HCT116 (cell line): ENCODE measurements at regions not wholly inside any gene's neighbourhood (a gene's known extent, or its start where the extent isn't known, plus 50 kb on each side); places are given as distances from the start of the nearest gene placed in this dataset.

ENCODE experiments used
- ATAC-seq: fragments of 200-7000 bp; cut with Tn5 transposase; 2 replicates; pipeline ENCODE4 v1.9.1; 2020; ENCODE audit warnings: mild to moderate bottlenecking, moderate library complexity
- BruUV-seq: library from RNA; stranded (reverse); fragments of 400-500 nt; replicated peaks from 2 replicates; lab custom pipeline; 2021; lab: Mats Ljungman, UMichigan
- CTCF ChIA-PET: fragments of 300-600 bp; sonication (Branson Sonifier 250); formaldehyde crosslinking; loops from one replicate; lab custom pipeline; 2021; ENCODE audit warnings: antibody characterized with exemption; lab: Charles Lee
- POLR2A ChIA-PET: fragments of 300-600, 350-600 bp; sonication (Branson Sonifier 250); formaldehyde crosslinking; loops from one replicate; lab custom pipeline; 2021; ENCODE audit warnings: antibody characterized with exemption; lab: Charles Lee
- RAD21 ChIA-PET, 2 experiments: fragments of 300-600 bp; sonication (Branson Sonifier 250); formaldehyde crosslinking; loops; one replicate each; lab custom pipeline; 2023; ENCODE audit warnings: low total read pairs in 2 of 2; ENCODE audit not compliant: uncharacterized antibody in 2 of 2, unreplicated experiment in 2 of 2, low non-redundant PET in 1 of 2; lab: Charles Lee
- DNase-seq: peaks from one replicate; pipeline ENCODE4 v3.0.0-alpha.2; 2010; ENCODE audit warnings: low read depth, low spot score
- H2AFZ ChIP-seq: fragments of 200-600 bp; shearing (Covaris generic), sonication (generic); 2 replicates; pipeline ENCODE4 v1.6.1; 2017; ENCODE audit warnings: low read depth, mixed run types, mixed read lengths, antibody characterized with exemption, low read length; ENCODE audit not compliant: poor library complexity, severe bottlenecking
- H3K27ac ChIP-seq: 2 replicates; pipeline ENCODE4 v1.5.1; 2012; ENCODE audit warnings: low read depth, low read length
- H3K27me3 ChIP-seq: fragments of 200-600 bp; sonication (generic); 2 replicates; pipeline ENCODE4 v1.6.1; 2016; ENCODE audit warnings: mixed run types, low read length, mixed read lengths; ENCODE audit not compliant: insufficient read depth
- H3K36me3 ChIP-seq, 2 experiments: fragments of 200-500 bp in 1 of 2; fragments of 200-600 bp in 1 of 2; sonication (Bioruptor generic) in 1 of 2; sonication (generic) in 1 of 2; 2 replicates each; pipeline versions ENCODE4 v1.5.1 to v1.6.1; 2014 to 2016; ENCODE audit warnings: low read length in 2 of 2, inconsistent platforms in 1 of 2, mixed read lengths in 1 of 2, mixed run types in 1 of 2; ENCODE audit not compliant: insufficient read depth in 2 of 2, control insufficient read depth in 1 of 2
- H3K4me1 ChIP-seq, 2 experiments: fragments of 200-600 bp in 1 of 2; sonication (generic) in 1 of 2; 2 replicates each; pipeline versions ENCODE4 v1.5.1 to v1.6.1; 2012 to 2017; ENCODE audit warnings: low read length in 2 of 2, inconsistent platforms in 1 of 2, mild to moderate bottlenecking in 1 of 2, mixed read lengths in 1 of 2, mixed run types in 1 of 2, moderate library complexity in 1 of 2; ENCODE audit not compliant: insufficient read depth in 2 of 2, control insufficient read depth in 1 of 2
- H3K4me2 ChIP-seq: fragments of 200-600 bp; sonication (generic); 2 replicates; pipeline ENCODE4 v1.6.1; 2017; ENCODE audit warnings: mixed run types, low read length, mixed read lengths
- H3K4me3 ChIP-seq, 2 experiments: fragments of 200-600 bp in 1 of 2; sonication (generic) in 1 of 2; replicated peaks in 1 of 2; 2 replicates each; pipeline ENCODE4 v1.5.1; 2011 to 2016; ENCODE audit warnings: low read length in 2 of 2, control low read depth in 1 of 2, low read depth in 1 of 2, mild to moderate bottlenecking in 1 of 2, mixed read lengths in 1 of 2, mixed run types in 1 of 2
- H3K79me2 ChIP-seq: fragments of 200-600 bp; sonication (generic); 2 replicates; pipeline ENCODE4 v1.6.1; 2017; ENCODE audit warnings: mild to moderate bottlenecking, mixed run types, low read length, moderate library complexity, mixed read lengths; ENCODE audit not compliant: insufficient read depth
- H3K9ac ChIP-seq: fragments of 200-600 bp; sonication (generic); 2 replicates; pipeline ENCODE4 v1.6.1; 2016; ENCODE audit warnings: low read length, mixed read lengths
- H3K9me2 ChIP-seq: fragments of 200-600 bp; sonication (generic), shearing (Covaris generic); 2 replicates; pipeline ENCODE4 v1.6.1; 2017; ENCODE audit warnings: mixed run types, mild to moderate bottlenecking, moderate library complexity; ENCODE audit not compliant: insufficient read depth
- H3K9me3 ChIP-seq, 2 experiments: fragments of 200-500 bp in 1 of 2; fragments of 200-600 bp in 1 of 2; sonication (Bioruptor generic) in 1 of 2; sonication (generic) in 1 of 2; 2 replicates each; pipeline ENCODE4 v1.6.1; 2014 to 2017; ENCODE audit warnings: low read length in 2 of 2, mixed read lengths in 2 of 2, inconsistent platforms in 1 of 2, low read depth in 1 of 2, mild to moderate bottlenecking in 1 of 2, mixed run types in 1 of 2, moderate library complexity in 1 of 2; ENCODE audit not compliant: control insufficient read depth in 1 of 2, insufficient read depth in 1 of 2
- H4K20me1 ChIP-seq: fragments of 200-600 bp; sonication (generic), shearing (Covaris generic); 2 replicates; pipeline ENCODE4 v1.6.1; 2017; ENCODE audit warnings: mixed run types, mild to moderate bottlenecking, moderate library complexity; ENCODE audit not compliant: insufficient read depth
- CEBPB ChIP-seq: IDR thresholded peaks from 2 replicates; pipeline ENCODE4 v1.6.1; 2012; ENCODE audit warnings: low read depth
- ELF1 ChIP-seq: IDR thresholded peaks from 2 replicates; pipeline ENCODE4 v1.6.1; 2012; ENCODE audit warnings: low read depth, borderline replicate concordance
- EZH2 ChIP-seq: fragments of 200-600 bp; sonication (generic); IDR thresholded peaks from 2 replicates; pipeline ENCODE4 v1.6.1; 2017; ENCODE audit warnings: antibody characterized with exemption, mixed run types
- FOSL1 ChIP-seq: IDR thresholded peaks from 2 replicates; pipeline ENCODE4 v1.6.1; 2012; ENCODE audit warnings: low read depth
- POLR2A ChIP-seq: IDR thresholded peaks from 2 replicates; pipeline ENCODE4 v1.7.0; 2011; ENCODE audit warnings: borderline replicate concordance; ENCODE audit not compliant: insufficient read depth, insufficient read length; ENCODE audit errors: extremely low read depth
- POLR2AphosphoS5 ChIP-seq: IDR thresholded peaks from 2 replicates; pipeline ENCODE4 v1.6.1; 2011; ENCODE audit warnings: mild to moderate bottlenecking, low read depth, low read length, moderate library complexity
- RAD21 ChIP-seq: IDR thresholded peaks from 2 replicates; pipeline ENCODE4 v1.6.1; 2012; ENCODE audit warnings: low read depth, mild to moderate bottlenecking
- SP1 ChIP-seq: IDR thresholded peaks from 2 replicates; pipeline ENCODE4 v1.6.1; 2012; ENCODE audit warnings: low read depth
- SRF ChIP-seq: IDR thresholded peaks from 2 replicates; pipeline ENCODE4 v1.6.1; 2012; ENCODE audit warnings: low read depth
- TCF7L2 ChIP-seq: IDR thresholded peaks from 2 replicates; pipeline ENCODE4 v1.7.0; 2011; ENCODE audit warnings: borderline replicate concordance, inconsistent platforms; ENCODE audit not compliant: insufficient read depth, insufficient read length; ENCODE audit errors: extremely low read depth
- ZNF274 ChIP-seq: fragments of 200-500 bp; sonication (Bioruptor generic); IDR thresholded peaks from 2 replicates; pipeline ENCODE4 v1.6.1; 2014; ENCODE audit warnings: mild to moderate bottlenecking, low read depth, low read length, inconsistent platforms
- intact Hi-C: fragments of 100-400 bp; cut with micrococcal nuclease; formaldehyde crosslinking; loops from 2 replicates; pipeline ENCODE4 v1.10.0; 2022
- TF ChIP-seq, protein P1 (sequence below): IDR thresholded peaks from 2 replicates; pipeline ENCODE4 v1.6.1; 2012; ENCODE audit warnings: low read depth
- TF ChIP-seq, protein P2 (sequence below), 3 experiments: fragments of 200-600 bp in 1 of 3; sonication (generic) in 1 of 3; IDR thresholded peaks in 2 of 3; conservative IDR thresholded peaks in 1 of 3; 2 replicates each; pipeline ENCODE4 v1.5.1; 2012 to 2017; ENCODE audit warnings: low read depth in 2 of 3, low read length in 2 of 3, antibody characterized with exemption in 1 of 3, borderline replicate concordance in 1 of 3, control low read depth in 1 of 3, mild to moderate bottlenecking in 1 of 3, mixed read lengths in 1 of 3, mixed run types in 1 of 3, moderate library complexity in 1 of 3; ENCODE audit not compliant: insufficient read depth in 1 of 3

DNA sequence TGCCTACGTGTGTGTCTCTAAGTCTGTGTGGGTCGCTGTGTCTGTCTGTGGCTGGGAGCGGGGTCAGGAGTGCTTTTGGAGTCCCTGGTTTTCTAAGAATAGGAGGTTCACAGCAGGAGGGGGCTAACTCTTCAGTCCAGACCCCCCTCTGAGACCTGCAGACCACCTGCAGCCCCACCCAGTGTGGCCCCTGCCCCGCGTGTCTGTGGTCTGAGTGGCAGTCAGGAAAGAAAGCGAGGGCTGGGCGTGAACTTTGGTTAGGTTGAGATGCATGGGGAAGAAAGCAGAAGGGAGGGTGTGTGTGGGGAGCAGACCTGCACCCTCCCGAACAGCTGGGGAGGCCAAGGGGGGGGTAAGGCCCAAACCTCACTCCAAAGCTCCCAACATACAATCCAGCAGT, 144.9 kb upstream of the TPM1 start:
- H3K36me3 ChIP-seq: no peaks in the 10 kb centered on the region
- no TSS peak for BruUV-seq

More for the DNA sequence above, 144.9 kb upstream of the TPM1 start:
- RAD21 ChIA-PET: no interaction called here
- no peaks in the 10 kb centered on the region for H3K27me3 ChIP-seq
- no peaks in the 10 kb centered on the region for H3K79me2 ChIP-seq
- peak overlapping the region; percentile 34 for H3K9ac ChIP-seq
- peak overlapping the region; percentile 63 for H3K4me2 ChIP-seq
- H3K27ac ChIP-seq: peak overlapping the region; percentile 33; the same call in 1 of the 2 replicates
- peak overlapping the region in 1 of 2 experiments; percentile 38; a peak in 2 of 4 replicates for H3K4me3 ChIP-seq
- POLR2A ChIA-PET: no interaction called here
- H3K9me3 ChIP-seq: no peaks in the 10 kb centered on the region
- peak overlapping the region; percentile 26 for H2AFZ ChIP-seq
- DNase-seq: no peak
- H3K9me2 ChIP-seq: no peaks in the 10 kb centered on the region
- TF ChIP-seq CEBPB (no peak), ZNF274 (no peak), RAD21 (no peak), FOSL1 (no peak), TCF7L2 (no peak), POLR2AphosphoS5 (no peak), SRF (no peak), POLR2A (no peak), EZH2 (no peak), SP1 (no peak), ELF1 (no peak)
- TF ChIP-seq, protein P1, sequence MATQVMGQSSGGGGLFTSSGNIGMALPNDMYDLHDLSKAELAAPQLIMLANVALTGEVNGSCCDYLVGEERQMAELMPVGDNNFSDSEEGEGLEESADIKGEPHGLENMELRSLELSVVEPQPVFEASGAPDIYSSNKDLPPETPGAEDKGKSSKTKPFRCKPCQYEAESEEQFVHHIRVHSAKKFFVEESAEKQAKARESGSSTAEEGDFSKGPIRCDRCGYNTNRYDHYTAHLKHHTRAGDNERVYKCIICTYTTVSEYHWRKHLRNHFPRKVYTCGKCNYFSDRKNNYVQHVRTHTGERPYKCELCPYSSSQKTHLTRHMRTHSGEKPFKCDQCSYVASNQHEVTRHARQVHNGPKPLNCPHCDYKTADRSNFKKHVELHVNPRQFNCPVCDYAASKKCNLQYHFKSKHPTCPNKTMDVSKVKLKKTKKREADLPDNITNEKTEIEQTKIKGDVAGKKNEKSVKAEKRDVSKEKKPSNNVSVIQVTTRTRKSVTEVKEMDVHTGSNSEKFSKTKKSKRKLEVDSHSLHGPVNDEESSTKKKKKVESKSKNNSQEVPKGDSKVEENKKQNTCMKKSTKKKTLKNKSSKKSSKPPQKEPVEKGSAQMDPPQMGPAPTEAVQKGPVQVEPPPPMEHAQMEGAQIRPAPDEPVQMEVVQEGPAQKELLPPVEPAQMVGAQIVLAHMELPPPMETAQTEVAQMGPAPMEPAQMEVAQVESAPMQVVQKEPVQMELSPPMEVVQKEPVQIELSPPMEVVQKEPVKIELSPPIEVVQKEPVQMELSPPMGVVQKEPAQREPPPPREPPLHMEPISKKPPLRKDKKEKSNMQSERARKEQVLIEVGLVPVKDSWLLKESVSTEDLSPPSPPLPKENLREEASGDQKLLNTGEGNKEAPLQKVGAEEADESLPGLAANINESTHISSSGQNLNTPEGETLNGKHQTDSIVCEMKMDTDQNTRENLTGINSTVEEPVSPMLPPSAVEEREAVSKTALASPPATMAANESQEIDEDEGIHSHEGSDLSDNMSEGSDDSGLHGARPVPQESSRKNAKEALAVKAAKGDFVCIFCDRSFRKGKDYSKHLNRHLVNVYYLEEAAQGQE: no peak
- TF ChIP-seq, protein P2, sequence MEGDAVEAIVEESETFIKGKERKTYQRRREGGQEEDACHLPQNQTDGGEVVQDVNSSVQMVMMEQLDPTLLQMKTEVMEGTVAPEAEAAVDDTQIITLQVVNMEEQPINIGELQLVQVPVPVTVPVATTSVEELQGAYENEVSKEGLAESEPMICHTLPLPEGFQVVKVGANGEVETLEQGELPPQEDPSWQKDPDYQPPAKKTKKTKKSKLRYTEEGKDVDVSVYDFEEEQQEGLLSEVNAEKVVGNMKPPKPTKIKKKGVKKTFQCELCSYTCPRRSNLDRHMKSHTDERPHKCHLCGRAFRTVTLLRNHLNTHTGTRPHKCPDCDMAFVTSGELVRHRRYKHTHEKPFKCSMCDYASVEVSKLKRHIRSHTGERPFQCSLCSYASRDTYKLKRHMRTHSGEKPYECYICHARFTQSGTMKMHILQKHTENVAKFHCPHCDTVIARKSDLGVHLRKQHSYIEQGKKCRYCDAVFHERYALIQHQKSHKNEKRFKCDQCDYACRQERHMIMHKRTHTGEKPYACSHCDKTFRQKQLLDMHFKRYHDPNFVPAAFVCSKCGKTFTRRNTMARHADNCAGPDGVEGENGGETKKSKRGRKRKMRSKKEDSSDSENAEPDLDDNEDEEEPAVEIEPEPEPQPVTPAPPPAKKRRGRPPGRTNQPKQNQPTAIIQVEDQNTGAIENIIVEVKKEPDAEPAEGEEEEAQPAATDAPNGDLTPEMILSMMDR (IDR thresholded peaks at IDR 0.05 in 2 of 3, conservative IDR thresholded peaks at IDR 0.05 in 1 of 3; ENCODE audit: borderline replicate concordance in 1 of 3, insufficient read depth in 1 of 3, low read depth in 2 of 3, low read length in 2 of 3): no peak
- ATAC-seq: no peak
- intact Hi-C loops: no loop called here
- H3K4me1 ChIP-seq: peaks cover 28 to 52% of the 10 kb centered on the region in 2 experiments
- CTCF ChIA-PET: interaction anchor here (1.0 kb wide), 1 partner anchor 150 kb away, joined by 3 read pairs; no protein-coding TSS in a partner anchor
- no peaks in the 10 kb centered on the region for H4K20me1 ChIP-seq
